Mucosa of rectum (tissue), 2 donors: ENCODE measurements at regions not wholly inside any gene's neighbourhood (a gene's known extent, or its start where the extent isn't known, plus 50 kb on each side); places are given as distances from the start of the nearest gene placed in this dataset.

Experiments
- H3K27ac ChIP-seq, 2 donors: one replicate each; pipeline ENCODE4 v1.7.0; 2013; ENCODE audit warnings: inconsistent platforms in 2 of 2, low read depth in 2 of 2, low read length in 2 of 2
- H3K27me3 ChIP-seq, 2 donors: one replicate each; pipeline ENCODE4 v1.7.0; 2013; ENCODE audit warnings: low read length in 2 of 2; ENCODE audit not compliant: control insufficient read depth in 2 of 2, insufficient read depth in 2 of 2
- H3K36me3 ChIP-seq, 2 donors: one replicate each; pipeline ENCODE4 v1.7.0; 2013; ENCODE audit warnings: low read length in 2 of 2; ENCODE audit not compliant: control insufficient read depth in 2 of 2, insufficient read depth in 2 of 2
- H3K4me1 ChIP-seq, 2 donors: one replicate each; pipeline ENCODE4 v1.7.0; 2013; ENCODE audit warnings: low read length in 2 of 2, mild to moderate bottlenecking in 1 of 2; ENCODE audit not compliant: control insufficient read depth in 2 of 2, insufficient read depth in 2 of 2
- H3K4me3 ChIP-seq, 2 donors: one replicate each; pipeline ENCODE4 v1.7.0; 2013; ENCODE audit warnings: low read length in 2 of 2
- H3K9ac ChIP-seq, 2 donors: one replicate each; pipeline ENCODE4 v1.7.0; 2013; ENCODE audit warnings: low read length in 2 of 2, low read depth in 1 of 2, mild to moderate bottlenecking in 1 of 2
- H3K9me3 ChIP-seq, 2 donors: one replicate each; pipeline ENCODE4 v1.7.0; 2013; ENCODE audit warnings: low read length in 2 of 2; ENCODE audit not compliant: control insufficient read depth in 2 of 2
- donor health status: healthy.
- donor health status: Normal muscosa, but diverticular disease.

DNA sequence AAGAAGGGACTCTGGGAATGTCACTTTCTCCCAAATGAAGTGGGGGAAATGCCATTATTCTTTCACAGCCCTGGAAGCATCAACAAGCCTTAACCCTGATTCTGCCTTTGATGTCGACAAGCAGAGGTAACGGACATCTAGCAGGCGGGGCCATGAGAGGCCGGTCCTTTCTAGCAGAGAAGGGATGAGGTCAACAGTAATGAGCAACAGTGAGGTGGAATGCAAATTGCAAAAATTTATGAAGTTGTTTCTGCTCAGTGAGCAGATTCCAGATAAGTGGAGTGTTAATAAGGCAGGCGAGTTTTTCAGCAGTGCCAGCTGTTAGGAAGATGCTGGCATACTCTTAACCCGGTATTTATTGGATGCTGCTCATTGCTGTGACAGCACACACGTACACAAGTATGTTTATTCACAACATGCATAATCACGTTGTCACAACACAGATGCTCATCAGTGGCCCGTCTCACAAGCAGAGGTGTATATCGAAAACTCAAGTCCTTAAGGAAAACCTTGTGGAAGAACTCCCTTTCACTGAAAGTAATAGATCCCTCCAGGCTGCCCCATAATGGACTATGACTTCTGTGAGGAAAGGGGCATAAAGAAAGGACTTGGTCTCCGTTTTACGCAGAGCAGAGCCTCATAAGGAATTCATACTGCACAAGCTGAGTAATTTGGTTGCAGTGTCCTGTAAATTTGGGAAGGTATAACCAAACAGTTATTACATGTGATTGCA is 329.0 kb downstream of the IGSF11 start:
- Histone ChIP-seq H3K9ac (no peak overlapping the region), H3K27me3 (no peaks in the 10 kb centered on the region), H3K9me3 (no peaks in the 10 kb centered on the region)

DNA sequence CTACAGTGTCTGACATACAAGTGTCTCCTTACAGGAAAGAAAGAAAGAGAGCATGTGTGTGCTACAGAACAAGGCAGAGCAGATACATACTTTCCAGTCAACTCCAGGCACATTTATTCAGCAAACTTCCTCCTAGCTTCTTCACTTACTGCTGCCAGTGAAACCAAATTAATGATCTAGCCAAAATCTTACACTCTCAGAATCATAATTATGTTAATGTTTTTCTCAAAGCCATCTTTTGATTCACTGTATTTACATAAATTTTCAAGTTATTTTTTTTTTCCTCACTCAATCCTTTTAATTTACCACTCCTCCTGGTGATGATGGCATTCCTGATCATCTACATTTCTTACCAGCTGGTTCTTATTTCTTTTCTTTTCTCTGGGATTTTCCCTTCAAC is 326.7 kb downstream of the IGSF11 start:
- Histone ChIP-seq H3K9ac (no peak overlapping the region), H3K4me3 (no peak overlapping the region), H3K9me3 (no peaks in the 10 kb centered on the region), H3K36me3 (no peaks in the 10 kb centered on the region), H3K27me3 (no peaks in the 10 kb centered on the region), H3K4me1 (no peaks in the 10 kb centered on the region), H3K27ac (no peak overlapping the region)

More for the DNA sequence above, 329.0 kb downstream of the IGSF11 start:
- Histone ChIP-seq H3K36me3 (no peaks in the 10 kb centered on the region), H3K4me3 (no peak overlapping the region), H3K27ac (no peak overlapping the region), H3K4me1 (no peaks in the 10 kb centered on the region)

DNA sequence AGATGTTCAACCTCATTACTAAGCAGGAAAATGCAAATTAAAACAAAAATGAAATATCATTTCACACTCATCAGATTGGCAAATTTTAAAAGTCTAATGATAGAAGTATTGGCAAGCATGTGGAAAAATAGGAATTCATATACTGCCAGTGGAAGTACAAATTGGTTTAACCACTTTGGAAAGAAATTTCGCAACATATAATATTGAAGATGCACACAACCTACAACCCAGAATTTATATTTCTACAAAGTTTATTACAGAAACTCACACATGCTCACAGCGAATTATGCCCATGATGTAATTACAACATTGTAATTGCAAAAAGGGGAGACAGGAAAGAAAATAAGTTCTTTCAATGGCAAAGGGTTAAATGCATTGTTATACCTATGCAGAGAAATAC is 324.1 kb downstream of the IGSF11 start:
- no peak overlapping the region for H3K4me3 ChIP-seq
- H3K27me3 ChIP-seq = no peaks in the 10 kb centered on the region
- no peak overlapping the region for H3K27ac ChIP-seq
- H3K9me3 ChIP-seq = no peaks in the 10 kb centered on the region
- no peak overlapping the region for H3K9ac ChIP-seq
- no peaks in the 10 kb centered on the region for H3K36me3 ChIP-seq
- no peaks in the 10 kb centered on the region for H3K4me1 ChIP-seq

DNA sequence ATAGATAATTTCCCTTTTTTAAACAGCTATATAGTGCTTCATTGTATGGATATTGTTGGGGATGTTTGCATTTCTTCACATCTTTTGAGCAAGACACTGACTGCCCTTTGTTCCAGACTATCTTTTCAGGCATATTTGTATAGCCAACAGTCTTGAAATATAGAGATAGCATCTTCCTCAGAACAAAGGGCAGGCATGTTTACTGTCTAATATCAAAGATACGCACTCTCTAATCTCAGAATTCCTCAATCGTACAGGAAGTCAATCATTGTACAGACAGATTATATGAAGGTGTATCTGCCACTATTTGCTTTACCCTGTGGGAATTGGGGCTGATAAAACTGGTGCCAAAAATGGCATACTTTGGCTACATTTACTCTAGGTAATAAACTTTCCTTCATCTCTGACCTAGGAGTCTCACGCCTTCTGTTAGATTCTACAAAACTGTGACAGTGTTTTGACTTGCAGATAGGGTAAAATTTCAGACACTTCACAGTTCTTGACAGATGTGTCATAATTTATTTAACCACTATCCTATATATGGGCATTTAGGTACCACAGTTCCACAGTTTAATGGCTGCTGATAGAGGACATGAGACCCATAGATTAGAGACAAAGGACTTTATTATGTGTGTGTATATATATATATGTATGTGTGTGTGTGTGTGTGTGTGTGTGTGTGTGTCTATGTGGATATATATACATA is 321.0 kb downstream of the IGSF11 start:
- Histone ChIP-seq H3K9me3 (no peaks in the 10 kb centered on the region), H3K4me3 (no peak overlapping the region), H3K4me1 (no peaks in the 10 kb centered on the region), H3K9ac (no peak overlapping the region), H3K27ac (no peak overlapping the region), H3K36me3 (no peaks in the 10 kb centered on the region), H3K27me3 (no peaks in the 10 kb centered on the region)

DNA sequence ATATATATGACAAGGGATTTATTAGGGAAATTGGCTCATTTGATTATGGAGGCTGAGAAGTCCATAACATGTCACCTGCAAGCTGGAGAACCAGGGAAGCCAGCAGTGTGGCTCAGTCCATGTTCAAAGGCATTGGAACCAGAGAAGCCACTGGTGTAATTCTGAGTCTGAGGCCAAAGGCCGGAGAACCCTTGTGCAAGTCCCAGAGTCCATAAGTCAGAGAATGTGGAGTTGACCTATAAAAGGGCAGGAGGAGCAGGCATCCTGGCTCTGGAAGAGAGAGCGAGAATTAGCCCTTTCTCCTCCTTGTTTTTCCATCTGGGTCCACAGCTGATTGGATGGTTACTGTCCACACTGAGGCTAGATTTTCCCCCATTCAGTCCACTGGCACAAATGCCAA is 319.8 kb downstream of the IGSF11 start:
- H3K36me3 ChIP-seq = no peaks in the 10 kb centered on the region
- H3K9ac ChIP-seq = no peak overlapping the region
- H3K27ac ChIP-seq = no peak overlapping the region
- no peak overlapping the region for H3K4me3 ChIP-seq
- no peaks in the 10 kb centered on the region for H3K4me1 ChIP-seq
- no peaks in the 10 kb centered on the region for H3K9me3 ChIP-seq
- no peaks in the 10 kb centered on the region for H3K27me3 ChIP-seq

DNA sequence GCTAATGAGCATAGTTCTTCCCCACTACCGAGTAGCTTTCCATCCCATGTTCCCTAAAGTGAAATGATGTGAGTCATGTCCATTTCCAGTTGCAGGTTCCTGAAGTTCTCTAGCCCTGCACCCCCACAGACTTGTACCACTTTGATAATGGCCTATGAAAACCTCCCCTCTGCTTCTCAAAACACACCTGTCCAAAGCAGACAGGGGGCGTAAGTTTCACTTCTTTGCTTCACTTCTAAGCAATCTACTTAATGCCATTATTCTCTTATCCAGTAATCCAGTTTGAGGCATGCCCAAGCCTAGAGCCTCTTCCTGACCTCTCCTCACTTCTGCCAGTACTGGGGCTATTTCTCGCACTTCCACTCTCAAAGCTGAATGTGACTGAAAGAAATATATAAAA is 305.1 kb downstream of the IGSF11 start:
- Histone ChIP-seq H3K9me3 (no peaks in the 10 kb centered on the region), H3K27me3 (no peaks in the 10 kb centered on the region), H3K9ac (no peak overlapping the region), H3K4me1 (no peaks in the 10 kb centered on the region), H3K4me3 (no peak overlapping the region), H3K27ac (no peak overlapping the region), H3K36me3 (no peaks in the 10 kb centered on the region)

DNA sequence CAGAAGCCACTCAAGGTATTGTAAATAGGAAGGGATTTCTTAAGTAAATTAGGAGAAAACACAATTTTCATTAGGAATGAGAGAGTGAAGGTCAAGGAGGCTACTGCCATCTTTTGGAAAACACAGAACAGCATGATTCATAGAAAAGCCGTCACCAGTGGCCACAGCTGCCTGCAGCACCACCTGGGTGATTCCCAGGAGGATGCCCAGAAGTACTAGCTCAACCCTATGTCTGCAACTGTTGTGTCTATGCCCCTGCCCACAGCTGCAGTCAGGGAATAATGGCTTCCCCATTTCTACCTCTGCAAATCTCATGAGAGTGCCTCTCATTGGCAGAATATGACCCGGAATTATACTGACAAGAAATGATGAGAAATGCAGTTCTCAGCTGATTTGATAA is 300.0 kb downstream of the IGSF11 start:
- H3K9me3 ChIP-seq = peaks cover 0 to under 1% of the 10 kb centered on the region in 2 donors
- no peak overlapping the region for H3K4me3 ChIP-seq
- H3K27ac ChIP-seq = no peak overlapping the region
- no peaks in the 10 kb centered on the region for H3K4me1 ChIP-seq
- no peak overlapping the region for H3K9ac ChIP-seq
- H3K36me3 ChIP-seq = no peaks in the 10 kb centered on the region
- no peaks in the 10 kb centered on the region for H3K27me3 ChIP-seq

- Histone ChIP-seq H3K4me3 (no peak overlapping the region), H3K9me3 (peaks cover 0 to 3% of the 10 kb centered on the region in 2 donors), H3K27me3 (no peaks in the 10 kb centered on the region), H3K36me3 (no peaks in the 10 kb centered on the region), H3K4me1 (no peaks in the 10 kb centered on the region), H3K9ac (no peak overlapping the region), H3K27ac (no peak overlapping the region)
Observed at GRCh38 chr3:118736107-118736506, 298.5 kb downstream of the IGSF11 start.

- Histone ChIP-seq H3K36me3 (no peaks in the 10 kb centered on the region), H3K27ac (no peak overlapping the region), H3K4me3 (no peak overlapping the region), H3K9ac (no peak overlapping the region), H3K4me1 (no peaks in the 10 kb centered on the region), H3K9me3 (peaks cover 0 to 3% of the 10 kb centered on the region in 2 donors), H3K27me3 (no peaks in the 10 kb centered on the region)
Observed at GRCh38 chr3:118740722-118741290, 293.8 kb downstream of the IGSF11 start.

- no peak overlapping the region for H3K9ac ChIP-seq
- H3K27me3 ChIP-seq = no peaks in the 10 kb centered on the region
- H3K27ac ChIP-seq = no peak overlapping the region
- H3K4me3 ChIP-seq = no peak overlapping the region
- H3K4me1 ChIP-seq = no peaks in the 10 kb centered on the region
- H3K9me3 ChIP-seq = peaks cover 0 to 3% of the 10 kb centered on the region in 2 donors
- no peaks in the 10 kb centered on the region for H3K36me3 ChIP-seq
Observed at GRCh38 chr3:118742760-118743159, 291.9 kb downstream of the IGSF11 start.
